Activated CD4-positive, alpha-beta T cell treated with anti-CD3 and anti-CD28 coated beads, Interleukin-2, amount 50 U/mL, for 16 hours (primary cell): ENCODE measurements at regions not wholly inside any gene's neighbourhood (a gene's known extent, or its start where the extent isn't known, plus 50 kb on each side); places are given as distances from the start of the nearest gene placed in this dataset.

ENCODE experiments used
- DNase-seq: peaks from one replicate; pipeline ENCODE4 v3.0.0-alpha.2; 2020

DNA sequence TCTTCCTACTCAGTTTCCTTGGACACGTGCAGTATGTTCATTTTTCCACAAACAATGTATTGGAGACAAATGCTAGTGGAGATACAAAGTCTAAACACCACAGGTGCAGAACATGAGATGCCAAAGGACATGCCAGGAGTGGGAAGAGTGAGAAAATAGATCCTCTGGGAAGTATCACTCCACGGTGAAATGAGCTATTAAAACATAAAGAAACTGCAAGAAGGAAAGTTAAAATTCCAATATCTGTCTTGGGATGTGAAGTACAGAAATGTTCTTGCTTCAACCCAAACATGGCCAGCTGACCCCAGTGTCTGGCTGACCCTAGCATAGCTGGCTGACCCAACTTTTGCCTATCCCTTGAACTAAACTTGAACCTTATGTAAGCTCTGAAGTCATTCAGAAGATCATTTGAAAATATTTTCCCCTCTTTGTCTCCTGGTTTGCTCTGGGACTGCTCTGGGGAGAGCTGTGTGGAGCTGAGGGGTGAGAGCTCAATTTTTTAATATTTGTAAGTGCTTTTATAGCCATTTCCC, 59.5 kb downstream of the FZD1 start:
- no peak for DNase-seq

- no peak for DNase-seq
Measured at GRCh38 chr7:91324663-91325062, 60.4 kb downstream of the FZD1 start.

GRCh38 chr7:91325726-91326125, 61.5 kb downstream of the FZD1 start:
- no peak for DNase-seq

DNA sequence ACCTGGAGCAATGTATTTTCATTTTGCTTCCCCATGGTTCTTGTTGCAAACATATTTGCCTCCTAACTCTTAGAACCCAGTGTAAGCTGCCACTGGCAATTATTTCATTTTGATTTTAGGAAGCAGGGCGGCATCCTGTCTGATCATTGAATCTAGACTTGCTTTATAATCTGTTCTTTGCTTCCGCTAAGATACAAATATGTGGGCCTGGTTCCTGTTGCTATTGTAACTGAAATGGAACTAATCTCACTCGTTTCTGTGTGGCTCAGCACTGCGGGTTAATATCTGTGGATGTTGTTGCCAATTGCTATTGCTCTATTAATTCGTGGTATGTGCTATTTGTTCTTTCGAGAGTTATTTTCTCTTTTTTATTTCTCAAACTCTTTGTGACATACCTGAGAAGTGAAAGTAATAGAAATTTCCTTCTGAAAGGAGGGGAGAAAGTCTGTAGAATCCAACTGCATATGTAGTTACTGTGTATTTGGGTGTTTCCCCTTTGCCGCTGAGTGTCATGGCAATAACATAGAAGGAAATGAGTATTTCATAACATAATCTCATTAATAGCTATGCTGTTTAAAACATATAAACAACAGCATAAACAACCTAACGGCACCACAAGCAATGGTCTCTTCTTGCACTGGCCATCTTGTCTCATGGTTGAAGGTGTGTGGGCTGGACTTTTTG, 62.4 kb downstream of the FZD1 start:
- no peak for DNase-seq

DNA sequence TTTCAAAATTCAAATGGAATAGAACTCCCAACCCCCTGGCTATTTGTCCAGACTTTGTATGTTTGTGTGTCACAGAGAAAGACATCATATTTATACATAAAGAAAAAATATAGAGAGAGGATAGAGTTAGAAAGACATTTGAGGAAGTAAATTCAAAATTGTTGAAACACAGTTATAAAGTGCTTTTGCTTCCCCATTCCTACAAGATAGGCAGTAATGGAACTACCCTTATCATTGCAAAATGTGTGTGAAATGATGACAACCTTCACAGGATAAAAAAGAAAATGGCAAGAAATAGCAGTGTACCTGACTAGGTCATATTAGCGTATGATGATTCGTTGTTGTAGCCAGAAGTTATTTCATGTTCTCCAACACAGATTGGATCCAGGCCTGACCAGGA, 63.1 kb downstream of the FZD1 start:
- DNase-seq: no peak

- DNase-seq: no peak
Measured at GRCh38 chr7:91329571-91329970, 65.3 kb downstream of the FZD1 start.

DNA sequence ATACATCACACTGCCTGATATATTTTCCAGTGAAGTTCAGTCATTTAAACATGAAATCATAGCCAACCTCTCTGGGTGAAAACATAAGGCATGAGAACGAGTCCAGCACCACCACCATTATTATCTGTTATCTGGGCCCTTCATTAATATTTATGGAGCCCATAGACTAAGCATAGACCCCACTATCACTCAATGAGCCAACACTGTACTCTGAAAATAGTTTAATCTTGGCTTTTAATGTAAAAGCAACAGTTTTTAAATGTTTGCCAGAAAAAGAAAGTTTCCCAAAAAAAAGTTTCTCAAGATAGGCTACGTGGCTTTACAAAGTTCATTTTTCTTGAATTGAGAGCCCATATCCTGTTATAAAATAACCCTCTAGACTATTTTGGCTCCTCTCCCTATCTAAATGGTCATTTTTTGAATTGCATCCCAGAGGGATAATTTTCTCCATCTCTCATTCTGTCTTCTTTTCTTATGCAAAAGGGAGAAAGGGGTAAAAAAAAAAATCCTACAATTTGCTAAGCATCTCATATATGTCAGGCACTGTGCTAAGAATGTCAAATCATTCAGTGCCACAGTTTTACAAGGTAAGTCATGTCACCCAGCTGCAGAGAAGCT, 66.1 kb downstream of the FZD1 start:
- DNase-seq: no peak

DNA sequence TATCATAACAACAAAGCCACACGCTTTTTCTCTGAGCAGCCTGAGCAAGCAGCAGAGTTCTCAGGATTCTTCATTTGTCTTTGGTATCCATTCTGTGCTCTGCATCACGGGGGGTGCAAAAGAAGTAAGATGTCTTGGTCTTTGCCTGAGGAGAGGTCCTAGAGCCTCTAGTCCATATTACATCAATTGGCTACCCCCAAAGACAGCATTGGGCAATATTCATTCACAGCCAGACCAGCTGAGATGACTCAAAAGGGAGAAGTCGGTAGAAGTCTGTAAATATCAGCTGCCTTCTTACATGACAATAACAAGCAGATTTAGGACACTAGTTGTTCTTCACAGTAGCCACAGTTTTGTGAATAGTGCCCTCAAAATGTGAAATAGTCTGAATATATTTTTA, 66.6 kb downstream of the FZD1 start:
- no peak for DNase-seq

DNA sequence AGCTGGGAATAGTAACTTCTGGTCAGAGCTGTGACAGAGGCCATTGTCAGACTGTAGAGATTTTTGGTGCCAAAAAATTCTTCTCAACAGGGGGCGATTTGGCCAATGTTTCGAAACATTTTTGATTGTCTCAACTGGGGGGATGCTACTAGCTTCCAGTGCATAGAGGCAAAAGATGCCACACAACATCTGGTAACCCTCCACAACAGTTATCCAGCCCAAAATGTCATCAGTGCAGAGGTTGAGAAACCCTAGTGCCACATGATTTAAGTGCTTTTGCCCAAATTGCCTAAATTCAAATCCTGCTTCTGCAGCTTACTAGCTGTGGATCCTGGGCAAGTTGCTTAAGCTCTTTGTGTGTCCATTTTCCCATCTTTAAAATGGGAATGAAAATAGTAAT, 71.9 kb downstream of the FZD1 start:
- no peak for DNase-seq

DNA sequence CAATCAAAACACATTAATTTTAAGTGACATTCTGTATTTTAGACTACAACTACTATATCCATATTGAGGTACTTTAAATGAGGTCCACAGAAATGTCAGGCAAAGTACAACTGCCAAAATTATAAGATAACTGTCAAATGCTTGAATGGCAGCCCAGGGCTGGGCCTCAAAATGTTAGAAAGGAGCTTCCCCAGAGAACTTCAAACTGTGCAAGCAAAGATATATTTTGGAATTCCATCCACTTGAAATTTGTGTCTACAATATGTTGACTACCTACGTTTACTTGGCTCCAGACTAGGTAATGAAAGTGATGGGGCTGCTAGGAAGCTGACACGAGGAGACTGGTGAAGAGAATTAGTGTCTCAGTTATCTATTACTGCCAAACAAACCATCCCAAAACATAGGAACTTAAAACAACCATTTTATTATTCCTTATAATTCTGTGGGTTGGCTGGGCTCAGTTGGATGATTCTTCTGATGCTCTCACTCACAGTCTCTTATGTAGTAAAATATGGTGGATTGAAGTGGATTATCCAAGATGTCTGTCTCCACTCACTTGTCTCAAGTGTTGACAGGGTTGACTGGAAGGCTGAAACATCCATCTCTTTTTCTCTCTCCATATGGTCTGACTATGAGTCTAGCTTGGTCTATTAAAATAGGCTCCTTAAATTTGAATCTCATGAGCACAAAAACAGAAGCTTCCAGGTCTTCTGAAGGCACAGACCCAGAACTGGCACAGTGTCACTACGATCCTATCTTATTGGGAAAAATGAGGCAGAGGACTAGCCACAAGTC, 74.2 kb downstream of the FZD1 start:
- no peak for DNase-seq

DNA sequence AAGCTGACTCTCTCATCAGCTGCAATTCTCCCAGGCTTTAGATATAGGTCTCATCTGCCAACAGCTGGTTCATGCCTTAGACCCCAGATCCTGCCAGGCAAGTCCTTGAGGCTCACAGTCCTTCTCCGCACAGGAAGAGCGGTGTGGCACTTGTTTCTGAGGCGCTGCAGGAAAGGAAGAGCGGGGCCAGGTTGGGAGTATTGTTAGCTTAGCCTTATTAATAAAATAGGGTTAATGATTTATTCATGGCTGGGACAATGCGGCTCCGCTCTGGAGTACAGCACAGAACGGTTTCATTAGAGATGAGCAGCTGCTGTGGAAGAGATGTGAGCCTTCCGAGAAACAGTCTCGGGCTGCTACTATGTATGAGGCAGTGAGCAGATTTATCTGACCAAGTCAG, 78.1 kb downstream of the FZD1 start:
- no peak for DNase-seq

GRCh38 chr7:91343420-91343960, 79.3 kb downstream of the FZD1 start:
- no peak for DNase-seq

DNA sequence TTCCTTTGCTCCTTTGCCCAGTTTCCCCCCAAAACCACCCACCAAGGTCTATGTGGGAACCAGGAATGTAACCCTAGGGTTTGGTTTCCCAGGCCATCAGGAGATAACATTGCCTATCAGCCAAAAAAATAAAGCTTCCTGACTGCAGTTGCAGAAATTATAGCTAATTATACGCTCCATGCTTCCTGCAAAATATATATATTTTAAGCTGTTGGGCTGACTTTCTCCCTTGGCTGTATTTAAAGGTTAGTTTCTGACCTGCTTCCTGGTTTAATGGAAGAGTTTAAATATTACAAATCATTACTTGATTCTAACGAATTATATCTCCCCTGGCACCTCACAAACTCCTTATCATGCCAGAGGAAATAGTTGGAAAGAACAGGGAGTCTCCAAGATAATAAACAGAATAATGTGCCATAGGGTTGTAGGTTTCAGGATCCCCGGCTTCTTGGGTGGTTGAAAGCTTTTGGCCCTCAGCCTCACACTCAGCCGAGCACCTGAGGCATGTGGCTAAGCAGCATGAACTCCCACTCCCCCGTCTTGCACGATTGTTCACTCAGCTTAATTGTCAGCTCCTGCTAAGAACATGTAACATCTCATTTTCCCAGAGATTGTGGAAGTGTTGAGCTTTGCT, 79.9 kb downstream of the FZD1 start:
- no peak for DNase-seq

DNA sequence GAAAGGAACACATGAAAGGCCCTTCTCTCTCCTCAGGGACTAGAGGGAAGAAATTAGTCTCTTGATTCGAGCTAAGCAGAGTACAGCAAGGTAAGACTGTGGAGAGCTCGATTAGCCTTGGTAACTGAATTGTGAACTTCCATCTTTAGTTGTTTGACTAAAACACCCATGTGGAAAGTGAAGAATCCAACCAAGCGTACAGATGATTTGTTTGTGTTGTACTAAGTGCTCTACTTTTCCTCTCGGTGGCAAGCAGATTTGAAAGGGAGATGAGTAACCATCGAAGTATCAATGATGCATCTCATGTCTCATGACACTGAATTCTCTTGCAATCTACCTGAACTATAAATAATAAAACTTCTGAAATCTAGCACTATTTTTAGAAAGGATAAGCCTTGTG, 80.7 kb downstream of the FZD1 start:
- DNase-seq: no peak

- DNase-seq: no peak
Measured at GRCh38 chr7:91345449-91345848, 81.2 kb downstream of the FZD1 start.

GRCh38 chr7:91346426-91346825, 82.2 kb downstream of the FZD1 start:
- no peak for DNase-seq

- no peak for DNase-seq
Measured at GRCh38 chr7:91347290-91347689, 83.1 kb downstream of the FZD1 start.

GRCh38 chr7:91348711-91349110, 84.5 kb downstream of the FZD1 start:
- no peak for DNase-seq

DNA sequence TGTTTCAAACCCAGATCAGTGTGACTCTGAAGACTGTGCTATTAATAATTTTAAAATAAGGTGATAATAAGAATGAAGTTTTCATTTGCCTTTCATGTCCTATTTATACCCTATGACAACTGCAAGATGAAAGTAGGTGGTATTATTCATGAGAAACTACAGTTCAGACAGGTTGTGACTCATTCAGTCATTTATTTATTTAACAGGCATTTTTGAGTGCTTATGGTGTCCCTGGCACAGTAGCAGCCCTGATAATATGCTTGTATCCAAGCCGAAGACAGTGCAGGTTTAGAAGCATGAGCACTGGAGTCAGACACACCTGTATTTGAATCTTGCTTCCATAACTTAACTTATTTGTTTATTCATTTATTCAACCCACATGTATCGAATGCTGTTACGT, 87.1 kb downstream of the FZD1 start:
- DNase-seq: no peak

DNA sequence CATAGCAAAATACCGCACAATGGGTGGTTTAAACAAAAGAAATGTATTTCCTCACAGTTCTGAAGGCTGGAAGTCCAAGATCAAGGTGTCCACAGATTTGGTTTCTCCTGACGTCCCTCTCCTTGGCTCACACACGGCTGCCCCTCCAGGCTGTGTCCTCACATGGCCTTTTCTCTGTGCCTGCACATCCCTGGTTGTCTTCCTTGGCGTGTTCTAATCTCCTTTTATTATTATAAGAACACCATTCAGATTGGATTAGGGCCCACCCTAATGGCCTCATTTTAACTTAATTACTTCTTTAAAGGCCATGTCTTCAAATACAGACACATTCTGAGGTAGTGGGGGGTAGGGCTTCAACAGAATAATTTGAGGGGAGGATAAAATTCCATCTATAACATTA, 87.9 kb downstream of the FZD1 start:
- no peak for DNase-seq

GRCh38 chr7:91353848-91354247, 89.6 kb downstream of the FZD1 start:
- no peak for DNase-seq

DNA sequence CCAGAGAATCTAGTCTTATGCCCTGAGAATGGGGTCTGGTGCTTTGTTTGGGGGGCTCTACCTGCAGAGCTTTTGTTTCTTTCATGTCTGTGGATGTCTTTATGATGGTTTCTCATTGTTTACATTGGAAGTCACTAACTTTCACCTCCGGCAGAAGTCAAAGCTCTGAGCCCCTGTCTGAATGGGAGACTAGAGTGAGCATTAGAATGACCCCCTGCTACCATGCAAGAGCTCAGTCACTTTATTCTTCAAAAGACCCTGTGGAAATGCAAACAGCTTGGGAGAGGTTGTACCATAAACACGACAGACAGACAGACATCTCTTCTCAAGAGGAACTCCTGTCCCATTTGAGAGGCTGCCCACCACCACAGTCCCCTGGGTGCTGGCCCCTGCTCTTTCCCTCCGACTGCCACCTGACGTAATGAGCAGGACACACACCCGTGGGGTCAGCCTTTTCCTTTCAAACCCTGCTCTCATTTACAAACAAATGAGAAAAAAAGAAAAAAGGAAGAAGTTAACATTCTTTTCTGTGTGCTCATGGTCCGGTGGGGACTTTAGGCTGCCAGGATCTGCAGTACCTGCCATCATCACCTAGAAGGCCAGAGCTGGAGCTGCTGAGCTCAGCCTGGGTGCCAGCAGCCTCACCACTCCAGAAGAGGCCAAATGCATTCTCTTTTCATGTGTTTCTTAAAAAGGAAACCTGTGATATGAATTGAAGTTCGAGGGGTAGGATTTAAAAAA, 91.6 kb downstream of the FZD1 start:
- DNase-seq: no peak

DNA sequence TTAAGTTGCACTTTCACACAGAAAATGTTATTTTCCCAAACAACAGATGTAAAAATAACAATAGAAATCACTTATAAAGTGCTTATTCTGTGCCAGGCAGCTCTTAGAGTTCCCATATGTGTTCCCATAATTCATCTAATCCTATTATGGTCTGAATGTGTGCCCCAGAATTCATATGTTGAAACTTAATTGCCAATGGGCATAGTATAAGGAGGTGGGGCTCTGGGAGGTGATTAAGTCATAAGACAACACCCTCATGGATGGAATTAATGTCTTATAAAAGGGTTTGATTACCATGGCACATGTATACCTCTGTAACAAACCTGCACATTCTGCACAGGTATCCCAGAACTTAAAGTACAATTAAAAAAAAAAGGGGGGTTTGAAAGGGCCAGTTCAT, 92.7 kb downstream of the FZD1 start:
- DNase-seq: no peak
